HUES6 (cell line): ENCODE measurements at regions not wholly inside any gene's neighbourhood (a gene's known extent, or its start where the extent isn't known, plus 50 kb on each side); places are given as distances from the start of the nearest gene placed in this dataset.

Source experiments
- H3K27ac ChIP-seq: 2 replicates; pipeline ENCODE4 v1.7.0; 2013; ENCODE audit warnings: low read depth, mild to moderate bottlenecking, low read length, inconsistent platforms
- H3K27me3 ChIP-seq: 2 replicates; pipeline ENCODE4 v1.6.1; 2013; ENCODE audit warnings: low read length; ENCODE audit not compliant: control insufficient read depth, insufficient read depth
- H3K36me3 ChIP-seq: 2 replicates; pipeline ENCODE4 v1.6.1; 2013; ENCODE audit warnings: low read length; ENCODE audit not compliant: control insufficient read depth, insufficient read depth
- H3K4me1 ChIP-seq: 2 replicates; pipeline ENCODE4 v1.6.1; 2013; ENCODE audit warnings: low read length; ENCODE audit not compliant: control insufficient read depth, insufficient read depth
- H3K4me3 ChIP-seq: 2 replicates; pipeline ENCODE4 v1.5.1; 2013; ENCODE audit warnings: low read depth, low read length
- H3K9ac ChIP-seq: one replicate; pipeline ENCODE4 v1.6.1; 2013; ENCODE audit warnings: mild to moderate bottlenecking, low read length
- H3K9me3 ChIP-seq: 2 replicates; pipeline ENCODE4 v1.6.1; 2013; ENCODE audit warnings: low read depth, low read length; ENCODE audit not compliant: control insufficient read depth, insufficient read depth

GRCh38 chr2:59588286-59588685, 965.2 kb downstream of the BCL11A start:
- H3K9me3 ChIP-seq: no peaks in the 10 kb centered on the region
- no peaks in the 10 kb centered on the region for H3K27me3 ChIP-seq
- no peak overlapping the region for H3K4me3 ChIP-seq
- peaks cover 6% of the 10 kb centered on the region; the same call in 1 of the 2 replicates for H3K4me1 ChIP-seq
- no peak overlapping the region for H3K27ac ChIP-seq
- H3K9ac ChIP-seq: no peak overlapping the region
- no peaks in the 10 kb centered on the region for H3K36me3 ChIP-seq

GRCh38 chr2:59586176-59586575, 967.3 kb downstream of the BCL11A start:
- no peak overlapping the region for H3K4me3 ChIP-seq
- no peak overlapping the region for H3K9ac ChIP-seq
- H3K27ac ChIP-seq: no peak overlapping the region
- no peaks in the 10 kb centered on the region for H3K27me3 ChIP-seq
- peaks cover 6% of the 10 kb centered on the region; the same call in 1 of the 2 replicates for H3K4me1 ChIP-seq
- H3K36me3 ChIP-seq: no peaks in the 10 kb centered on the region
- H3K9me3 ChIP-seq: no peaks in the 10 kb centered on the region

DNA sequence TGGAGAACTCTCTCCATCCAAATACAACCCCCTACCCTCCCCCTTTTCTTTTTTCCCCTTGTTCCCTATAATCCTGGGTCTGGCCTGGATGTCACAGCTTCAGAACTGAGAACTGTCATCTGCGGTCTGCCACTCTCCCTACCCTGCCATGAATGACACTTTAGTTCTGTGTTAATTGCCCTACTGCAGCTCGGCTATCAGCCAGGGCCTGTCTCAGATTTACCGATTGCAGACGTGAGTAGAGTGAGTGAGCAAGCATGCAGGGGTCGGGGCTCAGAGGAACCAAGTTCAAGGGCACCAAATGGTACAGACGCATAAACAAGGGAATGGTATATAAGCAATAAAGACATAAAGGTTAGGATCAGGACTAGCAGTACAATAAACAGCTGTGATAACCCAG, 967.8 kb downstream of the BCL11A start:
- no peak overlapping the region for H3K9ac ChIP-seq
- H3K4me1 ChIP-seq: peaks cover 6% of the 10 kb centered on the region; the same call in 1 of the 2 replicates

GRCh38 chr2:59584958-59585357, 968.5 kb downstream of the BCL11A start:
- Histone ChIP-seq H3K4me1 (peaks cover 6% of the 10 kb centered on the region; the same call in 1 of the 2 replicates), H3K36me3 (no peaks in the 10 kb centered on the region), H3K27me3 (no peaks in the 10 kb centered on the region), H3K4me3 (no peak overlapping the region), H3K9ac (no peak overlapping the region), H3K9me3 (no peaks in the 10 kb centered on the region), H3K27ac (no peak overlapping the region)

More for the DNA sequence above, 967.8 kb downstream of the BCL11A start:
- Histone ChIP-seq H3K9me3 (no peaks in the 10 kb centered on the region), H3K27me3 (no peaks in the 10 kb centered on the region), H3K4me3 (no peak overlapping the region), H3K36me3 (no peaks in the 10 kb centered on the region), H3K27ac (no peak overlapping the region)

DNA sequence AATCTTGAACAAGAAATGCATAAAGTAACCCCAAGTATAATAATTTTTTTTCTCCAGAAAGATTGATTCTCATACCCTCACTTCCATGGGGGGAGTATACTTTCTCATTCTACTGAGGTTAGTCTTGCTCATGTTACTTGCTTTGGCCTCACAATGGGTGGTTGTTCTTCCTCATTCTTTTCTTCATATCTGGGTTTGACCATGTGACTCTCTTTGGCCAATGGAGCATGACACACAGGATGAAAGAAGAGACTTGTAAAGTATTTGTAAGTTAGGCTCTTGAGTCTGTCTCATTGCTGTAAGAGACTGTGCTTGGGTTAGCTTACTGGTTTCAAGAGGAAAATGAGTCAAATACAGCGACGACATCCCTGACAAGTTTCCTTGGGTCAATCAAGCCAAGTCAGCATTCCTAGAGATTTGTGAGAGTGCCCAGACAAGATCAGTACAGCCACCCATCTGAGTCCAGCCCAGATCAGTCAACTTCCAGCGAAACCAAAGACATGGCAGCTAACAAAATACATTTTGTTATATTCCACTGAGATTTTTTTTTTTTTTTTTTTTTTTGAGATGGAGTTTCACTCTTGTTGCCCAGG, 970.2 kb downstream of the BCL11A start:
- H3K9ac ChIP-seq: no peak overlapping the region
- no peaks in the 10 kb centered on the region for H3K9me3 ChIP-seq
- H3K27me3 ChIP-seq: no peaks in the 10 kb centered on the region
- no peak overlapping the region for H3K4me3 ChIP-seq
- no peak overlapping the region for H3K27ac ChIP-seq
- peaks cover 6% of the 10 kb centered on the region; the same call in 1 of the 2 replicates for H3K4me1 ChIP-seq
- H3K36me3 ChIP-seq: no peaks in the 10 kb centered on the region

DNA sequence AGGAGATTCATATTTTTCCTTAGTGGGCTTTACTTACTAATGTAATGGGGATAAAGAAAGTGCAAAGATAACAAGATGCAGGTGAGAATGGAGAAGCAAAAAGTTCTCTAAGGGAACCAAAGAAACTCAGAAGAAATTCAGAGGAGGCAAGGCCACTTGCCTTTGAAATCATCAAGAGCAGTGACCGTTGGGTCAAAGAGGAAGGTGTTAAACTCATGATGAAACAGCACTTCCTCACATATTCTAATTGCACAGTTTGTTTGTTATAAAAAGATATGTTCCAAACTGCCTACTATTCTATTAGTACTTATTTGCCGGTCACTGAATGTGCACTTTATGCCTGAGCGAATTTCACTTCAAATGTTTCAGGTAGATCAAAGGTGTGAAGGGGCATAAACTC, 975.1 kb downstream of the BCL11A start:
- no peak overlapping the region for H3K9ac ChIP-seq
- no peaks in the 10 kb centered on the region for H3K27me3 ChIP-seq
- no peak overlapping the region for H3K4me3 ChIP-seq
- no peaks in the 10 kb centered on the region for H3K36me3 ChIP-seq
- H3K9me3 ChIP-seq: no peaks in the 10 kb centered on the region
- H3K4me1 ChIP-seq: no peaks in the 10 kb centered on the region
- no peak overlapping the region for H3K27ac ChIP-seq

- no peaks in the 10 kb centered on the region for H3K27me3 ChIP-seq
Observed at GRCh38 chr2:59575191-59575590, 978.3 kb downstream of the BCL11A start.

DNA sequence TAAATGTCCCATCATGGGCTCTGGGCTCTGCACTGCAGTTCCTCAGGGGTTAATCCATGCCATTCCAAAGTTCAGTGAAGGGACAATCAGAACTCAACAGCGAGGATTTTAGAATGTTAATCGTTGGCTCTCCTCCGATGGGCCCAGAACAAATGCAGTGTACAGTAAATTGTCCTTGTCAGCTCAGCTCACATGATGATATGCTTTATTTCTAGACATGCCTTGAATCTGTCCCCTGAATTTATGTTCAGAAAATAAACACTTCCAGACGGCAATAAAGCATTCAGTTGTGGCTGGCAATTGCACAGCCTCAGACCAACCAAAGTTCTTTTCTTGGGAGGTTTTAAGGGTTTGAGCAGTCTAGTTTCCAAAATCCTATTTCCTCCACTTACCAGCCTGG, 981.2 kb downstream of the BCL11A start:
- Histone ChIP-seq H3K9me3 (no peaks in the 10 kb centered on the region), H3K4me1 (no peaks in the 10 kb centered on the region), H3K27me3 (no peaks in the 10 kb centered on the region), H3K36me3 (no peaks in the 10 kb centered on the region), H3K9ac (no peak overlapping the region), H3K27ac (no peak overlapping the region), H3K4me3 (no peak overlapping the region)

More at GRCh38 chr2:59575191-59575590, 978.3 kb downstream of the BCL11A start:
- no peak overlapping the region for H3K4me3 ChIP-seq
- H3K36me3 ChIP-seq: no peaks in the 10 kb centered on the region
- no peak overlapping the region for H3K27ac ChIP-seq
- H3K9me3 ChIP-seq: no peaks in the 10 kb centered on the region
- H3K4me1 ChIP-seq: no peaks in the 10 kb centered on the region
- H3K9ac ChIP-seq: no peak overlapping the region

DNA sequence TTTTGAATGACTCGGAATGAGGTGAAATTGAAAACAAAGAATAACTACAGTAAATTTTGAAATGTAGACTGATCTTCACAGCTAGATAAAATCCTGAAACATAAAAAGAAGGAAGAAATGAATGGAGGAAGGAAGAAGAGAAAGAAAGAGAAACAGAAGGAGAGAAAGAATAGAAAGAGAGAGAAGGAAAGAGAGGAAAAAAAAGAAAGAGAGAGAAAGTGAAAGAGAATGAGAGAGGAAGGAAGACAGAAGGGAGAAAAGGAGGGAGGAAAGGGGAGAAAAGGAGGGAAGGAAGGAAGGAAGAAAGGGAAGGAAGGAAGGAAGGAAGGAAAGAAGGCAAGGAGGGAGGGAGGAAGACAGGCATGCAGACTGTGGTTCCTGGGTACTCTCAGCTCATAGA, 982.6 kb downstream of the BCL11A start:
- Histone ChIP-seq H3K9ac (no peak overlapping the region), H3K27me3 (no peaks in the 10 kb centered on the region), H3K4me3 (no peak overlapping the region), H3K36me3 (no peaks in the 10 kb centered on the region), H3K4me1 (no peaks in the 10 kb centered on the region), H3K9me3 (no peaks in the 10 kb centered on the region), H3K27ac (no peak overlapping the region)

- Histone ChIP-seq H3K9me3 (no peaks in the 10 kb centered on the region), H3K4me1 (no peaks in the 10 kb centered on the region), H3K4me3 (no peak overlapping the region), H3K36me3 (no peaks in the 10 kb centered on the region), H3K27me3 (no peaks in the 10 kb centered on the region), H3K27ac (no peak overlapping the region), H3K9ac (no peak overlapping the region)
Observed at GRCh38 chr2:59569124-59569523, 984.3 kb downstream of the BCL11A start.

GRCh38 chr2:59568461-59568860, 985.0 kb downstream of the BCL11A start:
- H3K9me3 ChIP-seq: no peaks in the 10 kb centered on the region
- no peak overlapping the region for H3K4me3 ChIP-seq

More at GRCh38 chr2:59568461-59568860, 985.0 kb downstream of the BCL11A start:
- Histone ChIP-seq H3K4me1 (no peaks in the 10 kb centered on the region), H3K27ac (no peak overlapping the region), H3K36me3 (no peaks in the 10 kb centered on the region), H3K9ac (no peak overlapping the region), H3K27me3 (no peaks in the 10 kb centered on the region)
